Naive thymus-derived CD4-positive, alpha-beta T cell (primary cell): ENCODE measurements at regions not wholly inside any gene's neighbourhood (a gene's known extent, or its start where the extent isn't known, plus 50 kb on each side); places are given as distances from the start of the nearest gene placed in this dataset.

ENCODE experiments used
- ATAC-seq: fragments of 150-1000 bp; cut with Tn5 transposase; 2 replicates; pipeline ENCODE4 v1.10.0; 2021; ENCODE audit warnings: mild to moderate bottlenecking, moderate library complexity
- CTCF ChIA-PET: fragments of 350-600 bp; sonication (Branson Sonifier 250); formaldehyde crosslinking; loops from one replicate; lab custom pipeline; 2021; ENCODE audit warnings: antibody characterized with exemption; lab: Charles Lee
- POLR2A ChIA-PET: fragments of 350-600 bp; sonication (Branson Sonifier 250); formaldehyde crosslinking; loops from one replicate; lab custom pipeline; 2021; ENCODE audit warnings: antibody characterized with exemption, inconsistent platforms; lab: Charles Lee
- DNase-seq, 9 donors: peaks; one replicate each; pipeline versions ENCODE4 v3.0.0 to v3.0.0-alpha.2; 2020 to 2022; ENCODE audit warnings: mixed read lengths in 1 of 9
- H3K27ac ChIP-seq: one replicate; pipeline ENCODE4 v1.7.0; 2013; ENCODE audit warnings: mild to moderate bottlenecking, low read depth, low read length, moderate library complexity
- H3K27me3 ChIP-seq, 2 donors: one replicate each; pipeline ENCODE4 v1.7.0; 2013; ENCODE audit warnings: low read length in 2 of 2, mild to moderate bottlenecking in 2 of 2, moderate library complexity in 2 of 2; ENCODE audit not compliant: control insufficient read depth in 2 of 2, insufficient read depth in 2 of 2
- H3K36me3 ChIP-seq, 3 experiments: 1 replicate in 2 of 3; 2 replicates in 1 of 3; pipeline ENCODE4 v1.7.0; 2013; ENCODE audit warnings: low read length in 3 of 3, mild to moderate bottlenecking in 3 of 3, moderate library complexity in 1 of 3; ENCODE audit not compliant: insufficient read depth in 3 of 3, control insufficient read depth in 2 of 3
- H3K4me1 ChIP-seq, 2 donors: one replicate each; pipeline ENCODE4 v1.7.0; 2013; ENCODE audit warnings: low read length in 2 of 2, mild to moderate bottlenecking in 2 of 2, moderate library complexity in 1 of 2; ENCODE audit not compliant: control insufficient read depth in 2 of 2, insufficient read depth in 2 of 2
- H3K4me3 ChIP-seq: 2 replicates; pipeline ENCODE4 v1.7.0; 2013; ENCODE audit warnings: mild to moderate bottlenecking, low read length
- H3K9me3 ChIP-seq, 3 experiments: 1 replicate in 2 of 3; 2 replicates in 1 of 3; pipeline ENCODE4 v1.7.0; 2013; ENCODE audit warnings: low read length in 3 of 3; ENCODE audit not compliant: control insufficient read depth in 2 of 3
- H3K27ac Mint-ChIP-seq, 9 donors: one replicate each; pipeline ENCODE4 v1.8.0; 2020 to 2022; ENCODE audit warnings: mixed read lengths in 9 of 9, mild to moderate bottlenecking in 8 of 9, moderate library complexity in 5 of 9, inconsistent platforms in 2 of 9
- H3K27me3 Mint-ChIP-seq, 5 donors: one replicate each; pipeline ENCODE4 v1.8.0; 2021 to 2022; ENCODE audit warnings: mixed read lengths in 5 of 5, mild to moderate bottlenecking in 1 of 5
- H3K36me3 Mint-ChIP-seq, 5 donors: one replicate each; pipeline ENCODE4 v1.8.0; 2020 to 2022; ENCODE audit warnings: mixed read lengths in 5 of 5, mild to moderate bottlenecking in 3 of 5, inconsistent platforms in 1 of 5
- H3K4me1 Mint-ChIP-seq, 7 donors: one replicate each; pipeline ENCODE4 v1.8.0; 2020 to 2022; ENCODE audit warnings: mixed read lengths in 7 of 7, mild to moderate bottlenecking in 3 of 7, inconsistent platforms in 1 of 7
- H3K4me3 Mint-ChIP-seq, 10 donors: one replicate each; pipeline ENCODE4 v1.8.0; 2020 to 2022; ENCODE audit warnings: mild to moderate bottlenecking in 10 of 10, mixed read lengths in 10 of 10, moderate library complexity in 6 of 10, inconsistent platforms in 2 of 10
- H3K9me3 Mint-ChIP-seq, 11 donors: one replicate each; pipeline ENCODE4 v1.8.0; 2020 to 2022; ENCODE audit warnings: mixed read lengths in 11 of 11, mild to moderate bottlenecking in 4 of 11, inconsistent platforms in 1 of 11, moderate library complexity in 1 of 11
- intact Hi-C, 2 donors: fragments of 100-400 bp; cut with micrococcal nuclease; formaldehyde crosslinking; loops; one replicate each; pipeline ENCODE4 v1.15.1; 2023

- Mint-ChIP-seq H3K27ac (no peak overlapping the region), H3K4me1 (no peaks in the 10 kb centered on the region), H3K4me3 (no peak overlapping the region), H3K27me3 (no peaks in the 10 kb centered on the region), H3K36me3 (no peaks in the 10 kb centered on the region), H3K9me3 (peaks cover 0 to 9% (median 0%) of the 10 kb centered on the region in 11 donors)
- POLR2A ChIA-PET = no interaction called here
- no peak overlapping the region for H3K27ac ChIP-seq
- no peaks in the 10 kb centered on the region for H3K27me3 ChIP-seq
- CTCF ChIA-PET = no interaction called here
- DNase-seq (no peak), ATAC-seq (no peak)
- no peaks in the 10 kb centered on the region for H3K36me3 ChIP-seq
- no peaks in the 10 kb centered on the region for H3K4me1 ChIP-seq
- H3K4me3 ChIP-seq = no peak overlapping the region
- H3K9me3 ChIP-seq = no peaks in the 10 kb centered on the region
- intact Hi-C loops = no loop called here
Measured at GRCh38 chr4:169342906-169343564, 72.3 kb upstream of the SH3RF1 start.

GRCh38 chr4:169342159-169342860 lies 71.6 kb upstream of the SH3RF1 start:
- H3K27ac Mint-ChIP-seq = no peak overlapping the region
- ChIA-PET POLR2A (no interaction called here), CTCF (no interaction called here)
- H3K36me3 Mint-ChIP-seq = no peaks in the 10 kb centered on the region
- H3K4me3 Mint-ChIP-seq = no peak overlapping the region
- no peaks in the 10 kb centered on the region for H3K27me3 ChIP-seq
- peaks cover 0 to 9% (median 0%) of the 10 kb centered on the region in 11 donors for H3K9me3 Mint-ChIP-seq
- H3K4me1 Mint-ChIP-seq = no peaks in the 10 kb centered on the region
- no peaks in the 10 kb centered on the region for H3K27me3 Mint-ChIP-seq
- no peaks in the 10 kb centered on the region for H3K36me3 ChIP-seq
- H3K4me3 ChIP-seq = no peak overlapping the region
- H3K9me3 ChIP-seq = no peaks in the 10 kb centered on the region
- ATAC-seq (no peak), DNase-seq (no peak)
- H3K4me1 ChIP-seq = no peaks in the 10 kb centered on the region
- no peak overlapping the region for H3K27ac ChIP-seq
- intact Hi-C loops = no loop called here

- no peak for ATAC-seq
Measured at GRCh38 chr4:169341490-169341889, 70.7 kb upstream of the SH3RF1 start.

GRCh38 chr4:169340834-169341233 lies 70.1 kb upstream of the SH3RF1 start:
- Histone ChIP-seq H3K9me3 (no peaks in the 10 kb centered on the region), H3K4me3 (no peak overlapping the region), H3K36me3 (no peaks in the 10 kb centered on the region), H3K27ac (no peak overlapping the region), H3K27me3 (no peaks in the 10 kb centered on the region), H3K4me1 (no peaks in the 10 kb centered on the region)
- no peak overlapping the region for H3K27ac Mint-ChIP-seq
- intact Hi-C loops = no loop called here
- DNase-seq = no peak
- H3K27me3 Mint-ChIP-seq = no peaks in the 10 kb centered on the region
- ATAC-seq = no peak
- CTCF ChIA-PET = no interaction called here
- peaks cover 0 to 9% (median 0%) of the 10 kb centered on the region in 11 donors for H3K9me3 Mint-ChIP-seq
- POLR2A ChIA-PET = no interaction called here
- H3K36me3 Mint-ChIP-seq = no peaks in the 10 kb centered on the region
- no peaks in the 10 kb centered on the region for H3K4me1 Mint-ChIP-seq
- no peak overlapping the region for H3K4me3 Mint-ChIP-seq

More at GRCh38 chr4:169341490-169341889, 70.7 kb upstream of the SH3RF1 start:
- Mint-ChIP-seq H3K4me1 (no peaks in the 10 kb centered on the region), H3K4me3 (no peak overlapping the region), H3K36me3 (no peaks in the 10 kb centered on the region), H3K27me3 (no peaks in the 10 kb centered on the region), H3K9me3 (peaks cover 0 to 9% (median 0%) of the 10 kb centered on the region in 11 donors), H3K27ac (no peak overlapping the region)
- no peaks in the 10 kb centered on the region for H3K36me3 ChIP-seq
- H3K4me3 ChIP-seq = no peak overlapping the region
- no peaks in the 10 kb centered on the region for H3K9me3 ChIP-seq
- H3K4me1 ChIP-seq = no peaks in the 10 kb centered on the region
- ChIA-PET POLR2A (no interaction called here), CTCF (no interaction called here)
- intact Hi-C loops = no loop called here
- no peaks in the 10 kb centered on the region for H3K27me3 ChIP-seq
- DNase-seq = no peak
- no peak overlapping the region for H3K27ac ChIP-seq

- H3K27ac Mint-ChIP-seq = no peak overlapping the region
- no peak for DNase-seq
- peaks cover 0 to 9% (median 0%) of the 10 kb centered on the region in 11 donors for H3K9me3 Mint-ChIP-seq
- ChIA-PET CTCF (no interaction called here), POLR2A (no interaction called here)
- peaks cover 0 to 5% (median 0%) of the 10 kb centered on the region in 5 donors for H3K27me3 Mint-ChIP-seq
- Histone ChIP-seq H3K9me3 (no peaks in the 10 kb centered on the region), H3K4me1 (no peaks in the 10 kb centered on the region), H3K4me3 (no peak overlapping the region), H3K27ac (no peak overlapping the region), H3K36me3 (no peaks in the 10 kb centered on the region), H3K27me3 (no peaks in the 10 kb centered on the region)
- no peak for ATAC-seq
- H3K4me1 Mint-ChIP-seq = no peaks in the 10 kb centered on the region
- intact Hi-C loops = no loop called here
- H3K4me3 Mint-ChIP-seq = no peak overlapping the region
- H3K36me3 Mint-ChIP-seq = no peaks in the 10 kb centered on the region
Measured at GRCh38 chr4:169338241-169338640, 67.5 kb upstream of the SH3RF1 start.

- Histone ChIP-seq H3K27me3 (no peaks in the 10 kb centered on the region), H3K4me3 (no peak overlapping the region), H3K9me3 (no peaks in the 10 kb centered on the region), H3K4me1 (no peaks in the 10 kb centered on the region), H3K27ac (no peak overlapping the region), H3K36me3 (no peaks in the 10 kb centered on the region)
- peaks cover 0 to 12% (median 0%) of the 10 kb centered on the region in 11 donors for H3K9me3 Mint-ChIP-seq
- H3K4me3 Mint-ChIP-seq = no peak overlapping the region
- ChIA-PET CTCF (no interaction called here), POLR2A (no interaction called here)
- DNase-seq (no peak), ATAC-seq (no peak)
- no peak overlapping the region for H3K27ac Mint-ChIP-seq
- intact Hi-C loops = no loop called here
- no peaks in the 10 kb centered on the region for H3K36me3 Mint-ChIP-seq
- peaks cover 0 to 5% (median 0%) of the 10 kb centered on the region in 5 donors for H3K27me3 Mint-ChIP-seq
- H3K4me1 Mint-ChIP-seq = no peaks in the 10 kb centered on the region
Measured at GRCh38 chr4:169337510-169337909, 66.8 kb upstream of the SH3RF1 start.

- H3K4me1 Mint-ChIP-seq = no peaks in the 10 kb centered on the region
- DNase-seq (no peak), ATAC-seq (no peak)
- no peak overlapping the region for H3K27ac Mint-ChIP-seq
- H3K9me3 Mint-ChIP-seq = peaks cover 0 to 10% (median 0%) of the 10 kb centered on the region in 11 donors
- Histone ChIP-seq H3K27me3 (no peaks in the 10 kb centered on the region), H3K36me3 (no peaks in the 10 kb centered on the region), H3K27ac (no peak overlapping the region), H3K4me1 (no peaks in the 10 kb centered on the region), H3K9me3 (no peaks in the 10 kb centered on the region), H3K4me3 (no peak overlapping the region)
- no peak overlapping the region for H3K4me3 Mint-ChIP-seq
- peaks cover 0 to 7% (median 4%) of the 10 kb centered on the region in 5 donors for H3K27me3 Mint-ChIP-seq
- ChIA-PET CTCF (no interaction called here), POLR2A (no interaction called here)
- H3K36me3 Mint-ChIP-seq = no peaks in the 10 kb centered on the region
- intact Hi-C loops = no loop called here
Measured at GRCh38 chr4:169335331-169335730, 64.6 kb upstream of the SH3RF1 start.
